Putamen (tissue), 1 donor: ENCODE measurements at regions not wholly inside any gene's neighbourhood (a gene's known extent, or its start where the extent isn't known, plus 50 kb on each side); places are given as distances from the start of the nearest gene placed in this dataset.

Source experiments
- DNase-seq: peaks from one replicate; pipeline ENCODE4 v3.0.0-alpha.2; 2016; ENCODE audit warnings: low spot score

DNA sequence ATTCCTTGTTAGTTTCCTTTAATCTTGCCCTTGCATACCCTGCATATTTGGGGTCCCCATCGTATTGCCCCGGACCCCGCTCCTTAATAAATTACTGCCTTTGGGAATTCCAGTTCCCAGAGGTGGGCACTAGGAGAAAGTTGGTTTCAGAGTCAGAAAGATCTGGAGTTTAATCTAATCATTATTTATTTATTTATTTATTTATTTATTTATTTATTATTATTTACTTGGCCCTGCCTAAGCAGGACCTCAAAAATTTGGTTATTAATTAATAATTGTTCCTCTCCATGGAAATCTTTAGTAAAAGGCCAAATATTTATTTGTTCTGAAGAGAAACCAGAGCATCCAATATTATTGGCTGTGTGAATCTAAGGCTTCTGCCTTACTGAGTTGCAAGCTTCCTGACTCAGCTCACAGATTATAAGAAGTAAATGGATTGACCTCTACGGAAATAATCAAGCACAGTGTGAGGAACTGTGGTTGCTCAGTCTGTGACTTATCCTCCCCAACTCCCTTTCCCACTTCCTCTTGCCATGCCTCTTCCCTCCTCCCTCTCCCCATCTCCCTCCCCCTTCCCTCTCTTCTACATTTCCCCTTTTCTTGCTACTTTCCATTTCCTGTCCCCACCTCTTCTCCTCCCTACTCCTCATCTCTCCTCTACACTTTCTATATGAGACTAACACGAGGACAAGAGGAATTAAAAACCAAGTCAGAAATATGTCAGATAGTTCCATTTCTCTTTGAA, 61.5 kb upstream of the AP1S2 start:
- DNase-seq = no peak

DNA sequence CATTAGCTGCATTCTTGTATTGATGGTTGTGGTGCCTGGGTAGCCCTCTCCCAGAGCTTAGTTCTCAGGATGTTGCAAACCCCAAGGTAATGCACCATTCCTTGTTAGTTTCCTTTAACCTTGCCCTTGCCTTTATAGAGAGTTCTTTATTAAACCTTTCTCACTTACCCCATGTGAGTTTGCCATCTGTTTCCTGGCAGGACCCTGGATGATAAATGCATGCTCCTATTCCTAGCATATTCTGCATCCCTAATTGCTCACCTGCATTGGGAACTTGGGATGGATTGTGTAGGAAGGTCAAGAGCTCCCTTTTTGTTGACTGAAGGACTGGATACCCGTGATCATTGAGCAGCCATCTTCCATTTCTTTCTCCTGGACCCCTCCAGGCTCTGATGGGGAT, 59.9 kb upstream of the AP1S2 start:
- no peak for DNase-seq

DNA sequence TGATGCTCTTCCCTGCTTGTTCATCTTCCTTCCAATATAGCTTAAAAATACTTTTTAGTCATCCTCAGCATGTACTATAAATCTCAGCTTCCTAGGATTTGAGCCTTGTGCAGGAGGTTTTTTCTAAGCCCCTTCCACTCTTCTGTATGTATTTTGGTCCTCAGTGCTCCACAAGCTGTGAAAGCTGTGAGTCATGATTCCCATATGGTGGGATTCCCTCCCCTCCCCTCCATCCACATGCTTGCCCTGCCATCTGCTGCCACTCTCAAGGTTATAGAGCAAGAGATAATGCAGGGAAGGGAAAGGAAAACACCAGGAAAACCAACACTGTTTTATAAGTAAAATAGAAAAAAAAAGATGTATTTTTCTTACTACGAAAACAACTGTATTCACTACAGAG, 58.5 kb upstream of the AP1S2 start:
- no peak for DNase-seq

DNA sequence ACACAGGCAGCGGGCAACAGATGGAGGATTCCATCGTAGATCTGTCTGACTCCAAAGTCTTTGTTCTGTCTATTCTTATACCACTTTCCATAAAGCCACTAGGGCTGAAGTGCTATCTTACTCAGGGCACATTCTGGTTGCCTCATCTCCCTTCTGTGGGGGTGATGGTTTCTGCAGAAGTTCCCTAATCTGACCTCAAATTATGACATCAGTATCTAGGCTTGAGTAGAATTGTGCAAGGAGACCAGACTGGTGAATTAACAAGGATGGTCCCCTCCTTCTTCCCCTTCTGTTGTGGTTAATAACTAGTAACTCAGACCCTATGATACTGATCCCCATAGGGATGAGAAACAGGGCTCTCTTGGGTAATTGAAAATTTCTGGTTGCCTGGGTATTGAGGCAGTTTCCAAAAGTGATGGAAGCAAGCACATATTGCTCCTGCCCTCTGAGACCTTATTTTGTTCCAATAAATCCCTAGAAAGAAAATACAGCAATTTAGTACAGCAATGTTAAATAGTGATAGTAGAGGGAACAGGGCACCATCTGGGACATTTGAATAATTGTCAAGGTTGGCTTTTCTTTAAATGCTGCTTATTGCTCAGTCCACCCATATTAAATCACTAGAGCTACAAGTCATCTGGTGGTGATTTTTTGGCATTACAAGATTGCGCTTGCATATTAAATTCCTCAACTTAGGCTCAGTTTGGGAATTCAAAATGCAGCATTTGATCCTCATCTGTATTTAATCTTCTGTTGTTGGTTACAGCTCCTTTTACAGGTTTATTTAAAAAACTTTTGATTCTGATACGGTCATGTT, 57.3 kb upstream of the AP1S2 start:
- DNase-seq = no peak

DNA sequence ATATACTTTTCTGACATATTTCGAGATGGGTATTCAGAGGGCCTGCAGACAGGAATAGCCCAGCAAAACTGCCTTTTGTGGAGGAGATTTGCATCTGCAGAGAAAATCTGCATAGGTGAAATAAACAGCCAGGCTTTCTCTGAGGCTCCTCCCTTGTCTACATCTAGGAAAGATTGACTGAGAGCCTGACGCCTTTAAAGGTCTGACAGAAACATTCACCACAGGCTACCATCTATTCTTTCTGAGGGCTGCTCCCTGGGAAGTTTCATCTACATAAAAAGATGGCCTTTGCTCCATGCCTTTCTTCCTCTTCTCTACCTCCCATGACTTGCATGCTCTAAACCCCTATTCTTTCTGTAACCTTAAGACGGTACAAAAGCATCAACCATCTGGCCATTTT, 55.0 kb upstream of the AP1S2 start:
- DNase-seq = no peak

DNA sequence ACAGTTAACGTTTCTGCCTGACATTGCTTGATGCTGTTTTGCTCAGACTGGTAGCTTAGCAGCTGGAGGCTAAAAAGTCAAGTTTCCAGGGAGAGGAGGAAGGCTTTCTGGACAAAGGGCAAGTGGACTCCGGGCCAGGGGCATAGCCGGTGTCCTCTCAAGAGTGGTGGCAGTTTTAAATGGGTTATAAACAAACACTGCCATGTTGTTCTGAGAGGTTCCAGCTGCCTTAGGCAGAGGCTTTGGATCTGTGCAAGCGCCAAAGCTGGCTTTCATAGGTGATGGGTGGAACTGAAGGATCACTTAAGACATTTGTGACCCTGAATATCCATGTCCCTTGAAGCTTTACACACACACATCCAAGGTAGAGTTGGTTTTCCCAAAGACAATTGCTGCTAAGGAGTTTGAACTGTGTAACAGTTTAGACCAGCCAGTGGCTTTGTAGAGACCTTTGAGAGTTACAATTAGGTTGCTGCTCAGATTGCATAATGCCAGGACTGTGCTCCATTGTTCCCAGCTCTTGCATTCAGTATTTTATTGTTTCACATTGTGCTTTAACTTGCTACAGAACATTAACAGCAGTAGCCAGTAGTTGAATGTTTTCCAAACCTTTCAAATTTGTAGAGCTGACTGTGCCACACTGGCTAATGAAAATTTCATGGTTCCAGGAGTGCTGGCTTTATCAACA, 54.1 kb upstream of the AP1S2 start:
- DNase-seq = peak; percentile 16

DNA sequence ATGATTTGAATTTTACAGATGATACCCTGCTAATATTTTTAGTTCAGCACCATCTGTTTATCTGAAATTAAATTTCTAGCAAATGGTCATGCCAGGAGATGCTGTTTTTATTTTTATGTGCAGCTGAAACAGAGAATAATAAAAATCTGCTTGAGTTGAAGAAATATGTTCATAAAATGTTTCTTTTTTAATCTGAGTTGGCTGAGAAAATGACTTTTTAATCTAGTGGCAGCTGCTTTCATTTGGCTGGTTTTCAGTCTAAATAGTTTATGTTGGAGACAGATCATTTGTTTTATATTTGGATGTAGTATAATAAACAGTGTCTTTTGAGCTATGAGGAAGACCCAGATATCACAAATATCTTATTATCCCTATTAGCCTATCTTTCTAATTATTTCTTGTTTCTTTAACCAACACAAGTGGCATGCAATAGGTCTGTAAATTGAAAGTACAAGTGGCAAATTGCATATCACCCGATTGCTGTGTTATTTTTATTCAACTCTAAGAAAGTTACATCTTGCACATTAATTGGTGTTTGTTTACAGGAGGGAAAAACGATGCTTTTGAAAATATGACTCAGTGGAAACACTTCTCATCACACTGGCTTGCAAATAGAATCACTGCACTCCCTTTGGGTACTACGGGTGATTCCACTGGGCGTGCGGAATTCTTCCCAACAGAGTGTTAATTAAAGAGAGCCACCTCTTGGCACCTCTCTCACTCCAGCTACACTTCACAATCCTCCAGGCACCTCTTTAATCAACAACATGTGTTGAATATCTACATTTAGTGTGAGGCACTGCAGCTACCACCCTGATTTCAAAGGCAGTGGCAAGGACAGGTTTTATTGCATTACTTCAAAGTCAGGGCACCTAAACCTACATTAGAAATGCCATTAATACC, 51.7 kb upstream of the AP1S2 start:
- DNase-seq = no peak
